Left ventricle myocardium inferior (tissue), 1 donor: ENCODE measurements at regions not wholly inside any gene's neighbourhood (a gene's known extent, or its start where the extent isn't known, plus 50 kb on each side); places are given as distances from the start of the nearest gene placed in this dataset.
"Not testable (repeated sequence)": the region's sequence is repeated elsewhere in the genome, so short reads cannot be mapped to it uniquely, and the experiment has no call there.

Source experiments
- DNase-seq: peaks from one replicate; pipeline ENCODE4 v3.0.0-alpha.2; 2020
- H3K27ac ChIP-seq: fragments of 200-600 bp; replicated peaks from 2 replicates; pipeline ENCODE4 v1.8.0; 2021
- H3K27me3 ChIP-seq: fragments of 200-600 bp; 2 replicates; pipeline ENCODE4 v1.8.0; 2021; ENCODE audit warnings: low read depth
- H3K36me3 ChIP-seq: fragments of 200-600 bp; 2 replicates; pipeline ENCODE4 v1.8.0; 2021
- H3K4me1 ChIP-seq: fragments of 200-600 bp; 2 replicates; pipeline ENCODE4 v1.8.0; 2021
- H3K4me3 ChIP-seq: fragments of 200-600 bp; 2 replicates; pipeline ENCODE4 v1.8.0; 2021; ENCODE audit warnings: mild to moderate bottlenecking, moderate library complexity
- H3K9me3 ChIP-seq: fragments of 200-600 bp; replicated peaks from 2 replicates; pipeline ENCODE4 v1.8.0; 2021
- intact Hi-C: fragments of 100-400 bp; cut with micrococcal nuclease; formaldehyde crosslinking; loops from one replicate; pipeline ENCODE4 v1.11.0; 2022
- TF ChIP-seq, protein P1 (sequence below): fragments of 200-600 bp; IDR thresholded peaks from 2 replicates; pipeline ENCODE4 v1.8.0; 2021; ENCODE audit warnings: antibody characterized with exemption, mild to moderate bottlenecking, borderline replicate concordance
- donor health status: DM: no; HTN: yes; CAD: no; lungs with severe emphysema.

DNA sequence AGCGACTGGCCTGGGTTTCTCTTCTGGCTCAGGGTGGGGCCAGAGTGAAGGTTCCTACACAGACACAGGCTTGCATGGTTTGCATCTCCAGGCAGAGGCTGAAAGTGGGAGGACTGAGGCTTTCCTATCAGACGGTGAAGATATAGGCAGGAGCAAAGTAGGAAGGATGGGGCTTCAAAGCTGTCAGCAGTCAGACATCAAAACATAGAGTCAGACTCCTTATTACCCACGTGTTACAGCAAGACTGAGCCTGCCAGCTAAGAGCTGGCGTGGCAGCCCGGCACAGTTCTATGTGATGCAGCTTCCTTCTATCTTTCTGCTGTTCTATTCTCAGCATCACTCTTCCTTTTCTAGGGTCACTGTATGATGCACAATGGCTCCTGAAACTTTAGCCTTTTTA lies 445.1 kb downstream of the DOK5 start:
- TF ChIP-seq, protein P1, sequence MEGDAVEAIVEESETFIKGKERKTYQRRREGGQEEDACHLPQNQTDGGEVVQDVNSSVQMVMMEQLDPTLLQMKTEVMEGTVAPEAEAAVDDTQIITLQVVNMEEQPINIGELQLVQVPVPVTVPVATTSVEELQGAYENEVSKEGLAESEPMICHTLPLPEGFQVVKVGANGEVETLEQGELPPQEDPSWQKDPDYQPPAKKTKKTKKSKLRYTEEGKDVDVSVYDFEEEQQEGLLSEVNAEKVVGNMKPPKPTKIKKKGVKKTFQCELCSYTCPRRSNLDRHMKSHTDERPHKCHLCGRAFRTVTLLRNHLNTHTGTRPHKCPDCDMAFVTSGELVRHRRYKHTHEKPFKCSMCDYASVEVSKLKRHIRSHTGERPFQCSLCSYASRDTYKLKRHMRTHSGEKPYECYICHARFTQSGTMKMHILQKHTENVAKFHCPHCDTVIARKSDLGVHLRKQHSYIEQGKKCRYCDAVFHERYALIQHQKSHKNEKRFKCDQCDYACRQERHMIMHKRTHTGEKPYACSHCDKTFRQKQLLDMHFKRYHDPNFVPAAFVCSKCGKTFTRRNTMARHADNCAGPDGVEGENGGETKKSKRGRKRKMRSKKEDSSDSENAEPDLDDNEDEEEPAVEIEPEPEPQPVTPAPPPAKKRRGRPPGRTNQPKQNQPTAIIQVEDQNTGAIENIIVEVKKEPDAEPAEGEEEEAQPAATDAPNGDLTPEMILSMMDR: no peak
- Histone ChIP-seq H3K27ac (no peak overlapping the region), H3K4me1 (no peaks in the 10 kb centered on the region), H3K9me3 (no peaks in the 10 kb centered on the region), H3K36me3 (no peaks in the 10 kb centered on the region), H3K27me3 (no peaks in the 10 kb centered on the region), H3K4me3 (no peak overlapping the region)
- intact Hi-C loops: no loop called here
- no peak for DNase-seq

DNA sequence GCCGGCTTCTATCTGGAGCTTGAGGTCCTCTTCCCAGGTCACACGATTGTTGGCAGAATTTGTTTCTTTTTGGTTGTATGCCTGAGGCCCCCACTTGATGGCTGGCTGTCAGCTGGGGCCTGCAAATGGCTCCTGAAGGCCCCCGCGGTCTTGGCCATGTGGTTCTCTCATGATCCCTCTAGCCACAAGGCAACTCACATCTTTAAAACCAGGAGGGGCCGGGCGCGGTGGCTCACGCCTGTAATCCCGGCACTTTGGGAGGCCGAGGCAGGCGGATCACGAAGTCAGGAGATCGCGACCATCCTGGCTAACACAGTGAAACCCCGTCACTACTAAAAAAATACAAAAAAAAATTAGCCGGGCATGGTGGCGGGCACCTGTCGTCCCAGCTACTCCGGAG lies 443.6 kb downstream of the DOK5 start:
- H3K4me3 ChIP-seq, H3K9me3 ChIP-seq, H3K27me3 ChIP-seq, intact Hi-C loops, H3K36me3 ChIP-seq, H3K27ac ChIP-seq, H3K4me1 ChIP-seq, DNase-seq: not testable (repeated sequence)

DNA sequence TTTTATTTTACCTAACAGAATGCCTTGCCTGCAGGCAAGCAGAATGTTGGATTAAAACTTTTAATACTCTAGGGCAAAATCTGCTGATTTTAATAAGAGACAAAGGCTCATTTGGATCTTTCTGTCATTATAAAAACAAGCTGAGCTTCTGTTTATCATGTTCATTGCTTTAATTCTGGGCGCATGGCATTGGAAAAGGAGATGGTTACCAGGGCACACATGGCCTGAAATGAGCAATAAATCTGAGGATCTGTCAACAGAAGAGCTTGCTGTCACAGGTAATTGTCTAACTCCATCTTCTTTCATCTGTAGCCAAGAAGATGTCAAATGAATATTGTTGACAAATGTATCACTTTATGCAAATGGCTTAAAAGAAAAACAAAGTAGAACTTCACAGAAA lies 439.6 kb downstream of the DOK5 start:
- H3K36me3 ChIP-seq: no peaks in the 10 kb centered on the region
- DNase-seq: no peak
- no peak overlapping the region for H3K4me3 ChIP-seq
- TF ChIP-seq, protein P1: no peak
- H3K9me3 ChIP-seq: no peaks in the 10 kb centered on the region
- H3K27me3 ChIP-seq: no peaks in the 10 kb centered on the region
- H3K27ac ChIP-seq: no peak overlapping the region
- no peaks in the 10 kb centered on the region for H3K4me1 ChIP-seq
- intact Hi-C loops: no loop called here

DNA sequence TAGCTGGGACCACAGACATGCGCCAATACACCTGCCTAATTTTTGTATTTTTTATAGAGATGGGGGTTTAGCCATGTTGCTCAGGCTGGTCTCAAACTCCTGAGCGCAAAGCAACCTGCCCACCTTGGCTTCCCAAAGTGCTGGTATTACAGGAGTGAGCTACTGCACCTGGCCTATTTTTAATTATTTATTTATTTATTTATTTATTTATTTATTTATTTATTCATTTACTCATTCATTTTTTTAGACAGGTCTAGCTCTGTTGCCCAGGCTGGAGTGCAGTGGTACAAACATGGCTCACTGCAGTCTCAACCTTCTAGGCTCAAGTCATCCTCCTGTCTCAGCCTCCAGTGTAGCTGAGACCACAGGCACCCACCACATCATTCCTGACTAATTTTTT lies 434.3 kb downstream of the DOK5 start:
- TF ChIP-seq, protein P1: no peak
- H3K9me3 ChIP-seq: peaks cover 23% of the 10 kb centered on the region
- DNase-seq: no peak
- no peak overlapping the region for H3K27ac ChIP-seq
- H3K27me3 ChIP-seq: no peaks in the 10 kb centered on the region
- intact Hi-C loops: no loop called here
- no peaks in the 10 kb centered on the region for H3K4me1 ChIP-seq
- no peak overlapping the region for H3K4me3 ChIP-seq
- no peaks in the 10 kb centered on the region for H3K36me3 ChIP-seq

DNA sequence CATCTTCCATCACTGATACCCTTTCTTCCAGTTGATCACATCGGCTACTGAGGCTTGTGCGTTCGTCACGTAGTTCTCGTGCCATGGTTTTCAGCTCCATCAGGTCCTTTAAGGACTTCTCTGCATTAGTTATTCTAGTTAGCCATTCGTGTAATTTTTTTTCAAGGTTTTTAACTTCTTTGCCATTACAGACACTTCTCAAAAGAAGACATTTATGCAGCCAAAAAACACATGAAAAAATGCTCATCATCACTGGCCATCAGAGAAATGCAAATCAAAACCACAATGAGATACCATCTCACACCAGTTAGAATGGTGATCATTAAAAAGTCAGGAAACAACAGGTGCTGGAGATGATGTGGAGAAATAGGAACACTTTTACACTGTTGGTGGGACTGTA lies 430.7 kb downstream of the DOK5 start:
- H3K27ac ChIP-seq, H3K4me3 ChIP-seq, intact Hi-C loops, H3K4me1 ChIP-seq, H3K36me3 ChIP-seq, DNase-seq, H3K27me3 ChIP-seq: not testable (repeated sequence)
- H3K9me3 ChIP-seq: peaks cover 46% of the 10 kb centered on the region

DNA sequence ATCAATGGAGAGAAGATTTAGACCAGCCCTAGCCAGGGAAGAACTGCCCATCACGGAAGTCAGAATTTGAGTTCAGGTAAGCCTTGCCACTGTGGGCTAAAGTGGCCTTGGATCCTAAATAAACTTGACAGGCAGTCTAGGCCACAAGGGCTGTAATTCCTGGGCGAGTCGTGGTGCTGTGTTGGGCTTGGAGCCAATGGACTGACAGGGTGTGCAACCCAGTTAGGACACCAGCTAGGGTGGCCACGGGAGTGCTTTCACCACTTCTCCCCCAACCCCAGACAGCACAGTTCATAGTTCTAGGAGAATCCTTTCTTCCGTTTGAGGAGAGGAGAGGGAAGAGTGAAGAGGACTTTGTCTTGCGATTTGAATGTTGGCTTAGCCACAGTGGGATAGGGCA lies 422.4 kb downstream of the DOK5 start:
- intact Hi-C loops: no loop called here

More for the DNA sequence above, 422.4 kb downstream of the DOK5 start:
- no peak for DNase-seq
- Histone ChIP-seq H3K27me3 (no peaks in the 10 kb centered on the region), H3K4me1 (no peaks in the 10 kb centered on the region), H3K9me3 (peaks cover 32% of the 10 kb centered on the region), H3K36me3 (no peaks in the 10 kb centered on the region), H3K27ac (no peak overlapping the region), H3K4me3 (no peak overlapping the region)
- TF ChIP-seq, protein P1: no peak
